HepG2 (cell line): ENCODE measurements at regions not wholly inside any gene's neighbourhood (a gene's known extent, or its start where the extent isn't known, plus 50 kb on each side); places are given as distances from the start of the nearest gene placed in this dataset.

Experiments used
- ATF6 ChIP-seq: sonication (generic); formaldehyde crosslinking; conservative IDR thresholded peaks from 2 replicates; pipeline ENCODE4 v1.4.0; 2020; ENCODE audit warnings: missing genetic modification reagents
- FOSL2 ChIP-seq: sonication (generic); formaldehyde crosslinking; IDR thresholded peaks from 2 replicates; pipeline ENCODE4 v1.4.0; 2020; ENCODE audit warnings: missing genetic modification reagents
- HMG20B ChIP-seq: conservative IDR thresholded peaks from 2 replicates; pipeline ENCODE4 v1.6.1; 2016; ENCODE audit warnings: missing genetic modification reagents, missing compliant biosample characterization
- KAT2B ChIP-seq: fragments of 150-350 bp; IDR thresholded peaks from 2 replicates; pipeline ENCODE4 v1.6.1; 2014; ENCODE audit warnings: low read depth, low read length, borderline replicate concordance
- MAFG ChIP-seq: sonication (generic); formaldehyde crosslinking; IDR thresholded peaks from 2 replicates; pipeline ENCODE4 v1.5.1; 2020; ENCODE audit warnings: mild to moderate bottlenecking, missing genetic modification reagents
- NBN ChIP-seq: fragments of 450-650 bp; conservative IDR thresholded peaks from 2 replicates; pipeline ENCODE4 v1.6.1; 2017
- TBX2 ChIP-seq: sonication (generic); formaldehyde crosslinking; IDR thresholded peaks from 2 replicates; pipeline ENCODE4 v1.5.0; 2020; ENCODE audit warnings: missing genetic modification reagents, mild to moderate bottlenecking, borderline replicate concordance
- ZEB1 ChIP-seq: IDR thresholded peaks from 2 replicates; pipeline ENCODE4 v1.6.1; 2012; ENCODE audit warnings: mild to moderate bottlenecking, low read depth, inconsistent platforms; ENCODE audit not compliant: insufficient replicate concordance
- ZFP90 ChIP-seq: sonication (generic); formaldehyde crosslinking; IDR thresholded peaks from 2 replicates; pipeline ENCODE4 v1.8.0; 2022; ENCODE audit warnings: missing genetic modification reagents, mild to moderate bottlenecking, inconsistent platforms, borderline replicate concordance
- ZNF263 ChIP-seq: sonication (generic); formaldehyde crosslinking; IDR thresholded peaks from 2 replicates; pipeline ENCODE4 v1.4.0; 2020; ENCODE audit warnings: missing genetic modification reagents
- ZNF350 ChIP-seq: sonication (generic); formaldehyde crosslinking; IDR thresholded peaks from 2 replicates; pipeline ENCODE4 v1.4.0; 2020; ENCODE audit warnings: mild to moderate bottlenecking, low read depth, missing genetic modification reagents, borderline replicate concordance
- ZNF451 ChIP-seq: sonication (generic); formaldehyde crosslinking; IDR thresholded peaks from 2 replicates; pipeline ENCODE4 v1.5.0; 2020; ENCODE audit warnings: mild to moderate bottlenecking, missing genetic modification reagents
- ZNF501 ChIP-seq: sonication (generic); formaldehyde crosslinking; IDR thresholded peaks from 2 replicates; pipeline ENCODE4 v1.5.1; 2020; ENCODE audit warnings: mild to moderate bottlenecking, moderate library complexity, missing genetic modification reagents
- ZNF598 ChIP-seq: sonication (generic); formaldehyde crosslinking; IDR thresholded peaks from 2 replicates; pipeline ENCODE4 v1.5.1; 2020; ENCODE audit warnings: mild to moderate bottlenecking, missing genetic modification reagents, borderline replicate concordance
- ZNF737 ChIP-seq: sonication (generic); formaldehyde crosslinking; IDR thresholded peaks from 2 replicates; pipeline ENCODE4 v1.5.0; 2020; ENCODE audit warnings: missing genetic modification reagents, mild to moderate bottlenecking, borderline replicate concordance
- TF ChIP-seq, protein P1 (sequence below), 2 experiments: sonication (generic) in 1 of 2; formaldehyde crosslinking in 1 of 2; IDR thresholded peaks; 2 replicates each; pipeline versions ENCODE4 v1.6.1 to v1.9.0; 2014 to 2022; ENCODE audit warnings: antibody characterized with exemption in 1 of 2, borderline replicate concordance in 1 of 2, inconsistent platforms in 1 of 2, low read depth in 1 of 2, missing genetic modification reagents in 1 of 2

DNA sequence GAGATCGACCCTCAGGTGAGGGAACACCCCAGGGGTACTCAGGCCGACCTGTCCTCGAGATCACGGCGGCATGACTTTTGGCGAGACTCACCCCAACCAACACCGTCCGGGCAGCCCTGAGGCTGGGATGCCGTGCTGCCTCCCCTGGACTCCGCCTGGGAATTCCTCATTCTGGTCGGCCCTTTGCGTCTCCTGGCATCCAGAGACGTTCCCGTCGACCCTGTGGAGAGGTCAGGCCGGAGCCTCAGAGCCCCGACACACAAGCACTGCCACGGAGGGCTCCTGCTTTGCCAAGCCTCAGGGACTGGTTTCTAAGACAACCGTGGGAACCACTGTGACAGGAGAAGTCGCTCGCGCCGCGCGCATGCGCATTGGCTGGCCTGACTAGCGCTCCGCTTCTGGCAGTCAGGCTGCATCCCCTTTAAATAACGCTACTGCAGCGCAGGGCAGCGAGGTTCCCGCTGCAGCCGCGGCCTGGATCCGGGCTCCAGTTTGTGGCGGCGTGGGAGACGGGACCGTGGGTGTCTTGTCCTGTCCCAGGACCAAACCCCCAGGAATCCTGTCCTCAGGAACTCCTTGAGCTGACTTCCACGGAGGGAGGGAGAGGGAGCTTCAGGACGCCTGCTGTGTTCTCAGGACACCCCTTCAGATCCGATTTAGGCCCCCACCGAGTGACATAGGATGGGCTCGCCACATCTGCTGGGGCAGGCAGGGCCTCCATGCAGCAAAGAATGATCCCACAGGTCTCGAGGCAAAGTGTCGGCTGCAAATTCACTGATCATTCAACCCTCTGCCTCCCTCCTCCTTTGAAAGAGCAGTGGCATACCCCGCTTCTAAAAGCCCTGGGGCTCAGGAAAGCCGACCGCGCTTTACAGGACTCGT lies 163.2 kb upstream of the ZNF337 start (continued):
- TF ChIP-seq, protein P1, sequence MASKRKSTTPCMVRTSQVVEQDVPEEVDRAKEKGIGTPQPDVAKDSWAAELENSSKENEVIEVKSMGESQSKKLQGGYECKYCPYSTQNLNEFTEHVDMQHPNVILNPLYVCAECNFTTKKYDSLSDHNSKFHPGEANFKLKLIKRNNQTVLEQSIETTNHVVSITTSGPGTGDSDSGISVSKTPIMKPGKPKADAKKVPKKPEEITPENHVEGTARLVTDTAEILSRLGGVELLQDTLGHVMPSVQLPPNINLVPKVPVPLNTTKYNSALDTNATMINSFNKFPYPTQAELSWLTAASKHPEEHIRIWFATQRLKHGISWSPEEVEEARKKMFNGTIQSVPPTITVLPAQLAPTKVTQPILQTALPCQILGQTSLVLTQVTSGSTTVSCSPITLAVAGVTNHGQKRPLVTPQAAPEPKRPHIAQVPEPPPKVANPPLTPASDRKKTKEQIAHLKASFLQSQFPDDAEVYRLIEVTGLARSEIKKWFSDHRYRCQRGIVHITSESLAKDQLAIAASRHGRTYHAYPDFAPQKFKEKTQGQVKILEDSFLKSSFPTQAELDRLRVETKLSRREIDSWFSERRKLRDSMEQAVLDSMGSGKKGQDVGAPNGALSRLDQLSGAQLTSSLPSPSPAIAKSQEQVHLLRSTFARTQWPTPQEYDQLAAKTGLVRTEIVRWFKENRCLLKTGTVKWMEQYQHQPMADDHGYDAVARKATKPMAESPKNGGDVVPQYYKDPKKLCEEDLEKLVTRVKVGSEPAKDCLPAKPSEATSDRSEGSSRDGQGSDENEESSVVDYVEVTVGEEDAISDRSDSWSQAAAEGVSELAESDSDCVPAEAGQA (IDR thresholded peaks at IDR 0.05; ENCODE audit: low read depth) = peak; percentile 23; the same call in 1 of the 2 replicates
- TF ChIP-seq, protein P1 (CRISPR knock-in tag; IDR thresholded peaks at IDR 0.05; ENCODE audit: borderline replicate concordance) = no peak
- TF ChIP-seq NBN = no peak
- no peak for TF ChIP-seq MAFG
- TF ChIP-seq ZNF350 = 0 out of 2 replicates have a peak, but pooled peaks have one; percentile 30
- peak; percentile 63; the same call in 1 of the 2 replicates for TF ChIP-seq HMG20B
- no peak for TF ChIP-seq ATF6 (CRISPR knock-in tag)
- peak; percentile 79; the same call in 1 of the 2 replicates for TF ChIP-seq ZNF598 (CRISPR knock-in tag)
- peak; percentile 46; the same call in 1 of the 2 replicates for TF ChIP-seq ZNF451 (CRISPR knock-in tag)
- no peak for TF ChIP-seq ZEB1
- 0 out of 2 replicates have a peak, but pooled peaks have one; percentile 4 for TF ChIP-seq FOSL2 (CRISPR knock-in tag)
- TF ChIP-seq KAT2B = no peak
- 0 out of 2 replicates have a peak, but pooled peaks have one; percentile 58 for TF ChIP-seq ZNF737 (CRISPR knock-in tag)
- TF ChIP-seq ZNF263 (CRISPR knock-in tag) = peak; percentile 32; the same call in 1 of the 2 replicates
- TF ChIP-seq ZNF501 (CRISPR knock-in tag) = peak; percentile 60
- peak; percentile 9; the same call in 1 of the 2 replicates for TF ChIP-seq ZFP90
- peak; percentile 57; the same call in 1 of the 2 replicates for TF ChIP-seq TBX2
